Stimulated activated CD8-positive, alpha-beta memory T cell treated with anti-CD3 and anti-CD28 coated beads, Interleukin-2, amount 100 ng/mL, for 48 hours (primary cell): ENCODE measurements at regions not wholly inside any gene's neighbourhood (a gene's known extent, or its start where the extent isn't known, plus 50 kb on each side); places are given as distances from the start of the nearest gene placed in this dataset.

ENCODE experiments used
- DNase-seq, 2 donors: peaks; one replicate each; pipeline ENCODE4 v3.0.0-alpha.2; 2020; ENCODE audit warnings: low read depth in 2 of 2

DNA sequence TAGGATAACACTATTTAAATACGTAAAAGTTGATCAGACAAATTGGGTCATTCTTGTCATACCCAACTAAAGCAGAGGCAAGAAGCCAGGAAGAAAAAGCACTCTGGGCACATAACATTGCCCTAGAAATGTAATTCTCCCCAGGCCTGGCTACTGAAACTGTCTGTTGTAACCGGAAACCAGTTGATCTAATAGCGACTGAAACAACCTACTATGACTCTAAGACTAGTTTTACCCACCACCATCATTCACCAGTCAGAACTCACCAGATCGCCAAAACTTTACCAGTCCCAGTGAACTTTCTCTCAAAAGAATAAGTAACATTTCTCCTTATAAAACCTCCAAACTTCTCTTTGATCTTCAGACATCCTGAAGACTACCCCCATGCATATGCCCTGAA, 99.3 kb upstream of the WWC1 start:
- no peak for DNase-seq

DNA sequence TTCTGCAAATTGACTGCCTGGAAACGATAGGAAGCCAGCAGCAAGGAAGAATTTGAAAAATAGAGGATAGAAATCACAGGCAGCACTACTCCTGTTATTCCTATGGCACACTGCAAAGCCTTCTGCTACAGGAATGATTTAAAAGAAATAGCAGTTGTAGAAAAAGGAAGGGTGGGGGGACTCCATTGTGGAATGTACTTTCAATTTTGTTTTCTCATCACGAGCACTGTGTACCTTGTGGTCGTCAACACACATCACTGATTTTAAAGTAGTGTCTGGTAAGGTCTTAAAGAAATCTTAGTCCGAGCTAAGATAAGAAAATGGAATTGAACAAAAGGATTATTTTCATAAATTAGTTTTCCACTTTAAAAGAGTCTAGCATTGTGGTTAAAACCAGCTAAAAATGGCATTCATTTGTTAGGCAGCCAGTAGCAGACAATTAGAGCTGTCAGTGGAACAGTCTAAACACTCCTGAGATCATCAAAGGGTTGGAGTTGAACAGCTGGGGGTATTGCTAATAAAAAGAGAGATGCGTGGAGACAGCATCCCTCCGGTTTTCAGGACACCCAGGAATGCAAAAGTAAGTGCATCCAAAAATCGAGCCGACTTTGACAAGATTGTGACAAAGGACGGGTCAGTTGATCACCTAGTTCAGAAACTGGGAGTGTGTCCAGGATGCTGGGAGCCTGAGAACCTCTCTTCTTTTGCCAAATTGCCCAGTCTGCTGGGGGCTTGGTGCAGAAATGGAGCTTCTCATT, 97.8 kb upstream of the WWC1 start:
- no peak for DNase-seq

DNA sequence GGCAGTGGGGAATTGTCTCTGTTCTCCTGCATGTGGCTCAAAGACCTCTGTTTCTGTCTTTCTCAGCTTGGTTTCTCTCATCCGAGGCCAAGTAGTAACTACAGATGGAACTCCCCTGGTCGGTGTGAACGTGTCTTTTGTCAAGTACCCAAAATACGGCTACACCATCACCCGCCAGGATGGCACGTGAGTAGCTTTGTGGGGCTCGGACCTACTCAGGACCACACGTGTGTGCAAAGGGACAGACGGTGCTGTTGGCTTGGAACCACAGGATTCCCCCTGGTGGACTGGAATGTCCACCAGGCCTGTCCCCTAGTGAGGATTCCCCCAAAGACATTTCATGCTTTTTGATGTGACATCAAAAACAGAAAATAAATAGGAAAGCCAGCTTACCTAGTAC, 96.3 kb upstream of the WWC1 start:
- DNase-seq: no peak

DNA sequence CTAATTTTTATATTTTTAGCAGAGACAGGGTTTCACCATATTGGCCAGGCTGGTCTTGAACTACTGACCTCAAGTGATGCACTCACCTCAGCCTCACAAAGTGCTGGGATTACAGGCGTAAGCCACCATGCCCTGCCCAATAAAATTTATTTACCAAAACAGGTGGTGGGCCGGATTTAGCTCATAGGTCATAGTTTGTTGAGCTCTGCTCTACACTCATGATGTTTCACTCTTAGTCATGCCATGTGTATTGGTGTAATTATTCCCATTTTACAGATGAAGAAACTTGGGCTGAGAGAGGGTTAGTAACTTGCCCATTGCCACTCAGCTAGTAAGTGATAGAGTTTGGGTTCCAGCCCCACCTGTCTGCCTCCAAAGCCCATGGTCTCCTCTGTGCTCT, 93.1 kb upstream of the WWC1 start:
- DNase-seq: no peak

DNA sequence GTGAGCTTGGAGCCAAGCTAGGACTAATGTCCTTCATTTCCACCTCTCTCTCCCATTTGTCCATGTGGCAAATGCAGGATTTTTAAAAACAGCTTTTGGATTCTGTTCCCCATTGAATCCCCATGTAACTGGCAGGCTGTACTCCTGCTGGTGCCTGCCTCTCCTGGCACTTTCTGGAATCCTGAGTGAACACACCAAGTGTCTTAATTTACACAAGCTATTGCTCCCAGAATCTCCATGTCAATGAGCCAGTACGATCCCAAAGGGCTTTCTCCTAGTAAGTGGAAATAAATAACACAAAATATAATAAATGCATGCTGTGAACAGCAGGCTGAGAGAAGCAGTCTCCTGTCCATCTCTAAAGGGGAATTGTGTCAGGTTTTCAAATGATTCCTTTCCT, 88.4 kb upstream of the WWC1 start:
- DNase-seq: no peak

DNA sequence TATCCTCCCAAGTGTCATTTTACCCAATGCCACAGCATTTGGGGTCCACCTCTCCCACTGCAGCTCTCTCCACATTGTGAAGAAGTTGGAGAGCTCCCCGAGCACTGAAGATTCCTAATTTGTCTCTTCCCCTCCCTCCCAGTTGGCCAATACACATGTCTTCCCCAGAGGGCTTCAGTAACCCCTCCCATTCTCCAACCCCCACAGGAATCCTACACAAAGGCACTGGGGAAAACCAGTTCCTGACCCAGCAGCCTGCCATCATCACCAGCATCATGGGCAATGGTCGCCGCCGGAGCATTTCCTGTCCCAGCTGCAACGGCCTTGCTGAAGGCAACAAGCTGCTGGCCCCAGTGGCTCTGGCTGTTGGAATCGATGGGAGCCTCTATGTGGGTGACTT, 87.3 kb upstream of the WWC1 start:
- DNase-seq: no peak

DNA sequence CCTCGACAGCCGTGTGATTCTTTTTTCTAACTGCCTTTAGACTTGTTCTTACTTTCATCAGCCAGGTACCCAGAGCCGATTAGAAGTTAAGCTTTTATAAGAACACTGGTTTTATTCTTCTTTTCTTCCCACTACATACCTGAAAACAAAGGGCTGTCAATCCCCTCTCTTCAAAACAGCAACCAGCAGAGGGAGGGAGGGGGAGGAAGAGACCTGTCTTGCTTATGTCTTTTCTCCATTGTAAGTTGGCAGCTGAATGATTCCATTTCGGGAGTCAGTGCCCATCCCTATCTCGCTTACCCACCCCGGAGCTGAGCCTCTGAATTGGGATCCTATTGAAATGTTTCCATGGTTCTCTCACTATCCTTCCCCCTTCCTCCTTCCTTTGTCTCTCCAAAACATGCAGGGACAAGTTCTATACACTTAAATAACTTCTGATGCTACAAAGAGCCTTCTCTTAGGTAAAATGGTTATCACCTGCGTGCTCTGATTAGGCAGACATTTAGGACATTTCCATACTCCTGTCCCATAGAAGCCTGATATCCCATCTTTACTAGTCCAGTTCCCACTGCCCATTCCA, 83.9 kb upstream of the WWC1 start:
- no peak for DNase-seq

DNA sequence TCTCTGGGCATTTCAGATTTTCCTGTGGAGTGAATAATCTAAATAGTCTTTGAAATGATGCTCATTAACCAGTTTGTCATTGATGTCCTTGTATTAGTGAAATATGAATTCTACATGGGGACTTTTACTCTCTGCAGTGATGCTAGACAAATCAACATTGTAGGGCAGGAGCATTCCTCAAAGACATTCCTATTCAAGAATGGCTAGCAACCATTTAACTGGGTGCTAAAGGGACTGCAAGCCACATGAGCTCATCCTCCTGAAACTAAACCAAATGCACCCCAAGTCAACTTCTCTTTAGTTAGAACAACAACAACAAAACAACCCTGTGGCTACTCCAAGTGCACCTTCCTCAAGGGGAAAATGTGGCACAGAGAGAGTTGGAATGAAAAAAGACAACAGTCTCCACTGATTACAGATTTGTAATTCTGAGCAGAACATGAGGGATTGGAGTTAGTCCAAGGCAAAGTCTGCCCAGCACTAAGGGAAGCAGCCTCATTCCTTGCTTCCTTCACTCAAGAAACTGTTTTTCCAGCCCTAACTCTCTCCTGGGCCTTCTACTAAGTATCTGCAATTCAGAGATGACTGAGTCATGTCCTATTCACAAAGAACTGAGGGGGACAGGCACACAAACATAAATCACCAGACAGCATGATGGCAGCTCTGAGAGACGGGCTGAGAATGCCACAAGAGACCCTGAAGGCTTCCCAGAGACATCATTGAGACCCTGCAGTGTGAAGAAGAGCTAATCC, 82.0 kb upstream of the WWC1 start:
- no peak for DNase-seq

DNA sequence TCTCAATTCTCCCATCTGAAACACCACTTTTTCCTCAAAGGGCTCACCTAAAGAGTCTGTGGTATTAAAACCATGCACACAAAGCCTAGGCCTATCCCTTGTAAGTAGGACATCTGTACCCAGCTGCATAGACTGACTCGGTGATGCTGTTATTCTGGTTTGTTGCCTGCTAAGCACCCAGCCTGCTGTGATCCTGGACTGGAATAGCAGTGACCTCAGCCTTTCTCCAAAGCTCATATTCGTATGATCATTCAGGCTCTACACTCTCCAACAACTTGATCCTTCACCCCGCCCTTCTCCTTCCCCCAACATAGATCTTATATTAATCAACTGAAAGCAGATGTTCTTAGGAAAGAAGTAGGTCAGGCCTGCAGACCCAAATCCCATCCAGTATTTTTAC, 81.4 kb upstream of the WWC1 start:
- DNase-seq: no peak

DNA sequence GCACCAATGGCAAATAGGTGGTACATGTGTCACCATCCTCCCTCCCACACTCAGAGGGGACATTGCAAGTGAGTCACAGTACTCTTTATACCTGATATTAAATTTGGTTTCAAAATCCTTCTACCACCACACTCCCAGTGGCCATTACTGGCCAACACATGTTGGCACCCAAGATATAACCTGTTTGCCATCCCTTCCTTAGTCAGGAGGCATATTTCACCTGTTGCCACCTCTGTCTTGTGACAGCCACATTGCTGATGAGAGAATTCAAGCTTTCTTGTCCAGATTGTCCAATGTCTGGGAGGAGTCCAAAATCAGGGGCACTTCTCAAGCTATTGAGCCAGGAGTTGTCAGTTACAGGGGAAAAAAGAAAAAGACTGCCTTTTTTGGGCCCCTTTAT, 80.2 kb upstream of the WWC1 start:
- no peak for DNase-seq

DNA sequence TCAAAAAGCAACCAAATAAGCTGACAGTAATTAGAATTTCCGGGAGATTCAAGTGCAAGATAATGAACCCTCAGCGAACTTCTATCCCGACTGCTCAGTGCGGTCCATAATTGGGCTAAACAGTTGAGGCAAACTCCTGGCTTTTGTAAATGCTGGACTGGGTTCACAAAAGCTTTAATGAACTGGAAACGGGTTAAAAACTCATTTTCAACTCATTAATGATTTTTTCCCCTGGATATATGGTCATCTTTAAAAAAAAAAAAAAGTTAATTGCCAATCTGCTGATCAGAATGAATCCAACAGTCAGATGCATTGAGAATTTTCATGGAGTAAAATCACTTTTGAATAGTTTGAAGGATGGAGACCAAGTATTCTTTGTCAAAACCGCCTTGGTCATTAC, 79.5 kb upstream of the WWC1 start:
- DNase-seq: no peak

DNA sequence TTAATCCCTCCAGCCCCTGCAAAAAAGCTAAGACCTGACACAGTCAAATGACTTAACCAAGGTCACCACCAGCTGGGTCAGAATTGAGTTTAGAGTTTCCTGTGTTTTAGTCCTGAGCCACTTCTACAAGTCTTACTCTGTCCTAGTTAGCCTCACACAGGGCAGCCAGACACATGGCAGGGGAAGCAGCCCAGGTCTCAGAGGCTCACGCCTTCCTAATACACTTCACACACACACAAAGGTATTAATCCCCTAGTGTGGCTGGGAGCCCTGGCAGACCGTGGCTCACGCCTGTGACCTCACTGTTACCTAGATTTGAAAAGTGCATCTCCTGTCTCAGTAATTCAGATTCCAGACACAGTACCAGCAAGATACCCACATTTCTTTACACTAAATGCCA, 77.4 kb upstream of the WWC1 start:
- DNase-seq: no peak

DNA sequence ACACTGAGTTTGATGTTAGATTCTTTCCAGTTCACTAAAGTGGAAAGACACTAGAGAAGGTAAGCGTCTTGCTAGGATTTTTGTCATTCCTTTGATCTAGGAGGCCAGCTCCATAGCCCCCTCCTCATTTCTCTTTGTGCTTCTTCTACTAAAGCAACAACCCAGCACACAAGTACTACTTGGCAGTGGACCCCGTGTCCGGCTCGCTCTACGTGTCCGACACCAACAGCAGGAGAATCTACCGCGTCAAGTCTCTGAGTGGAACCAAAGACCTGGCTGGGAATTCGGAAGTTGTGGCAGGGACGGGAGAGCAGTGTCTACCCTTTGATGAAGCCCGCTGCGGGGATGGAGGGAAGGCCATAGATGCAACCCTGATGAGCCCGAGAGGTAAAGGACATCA, 76.6 kb upstream of the WWC1 start:
- no peak for DNase-seq

DNA sequence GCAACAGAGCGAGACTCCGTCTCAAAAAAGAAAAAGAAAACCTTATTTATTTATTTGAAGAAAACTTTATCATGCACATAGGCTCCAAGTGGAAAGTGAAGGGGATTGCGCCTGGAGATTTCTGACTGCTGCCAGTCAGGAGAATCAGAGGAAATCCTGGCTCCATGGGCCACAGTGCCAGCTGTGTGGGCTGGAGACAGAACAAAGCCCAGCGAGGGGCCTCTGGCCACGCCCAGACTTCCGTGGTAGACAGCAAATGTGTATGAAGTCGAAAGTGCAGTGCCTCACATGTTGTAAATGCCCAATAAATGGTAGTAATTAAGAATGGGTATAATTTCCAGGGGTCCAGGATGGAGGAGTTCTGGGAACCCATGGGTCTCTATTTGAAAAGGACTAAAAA, 75.8 kb upstream of the WWC1 start:
- no peak for DNase-seq

DNA sequence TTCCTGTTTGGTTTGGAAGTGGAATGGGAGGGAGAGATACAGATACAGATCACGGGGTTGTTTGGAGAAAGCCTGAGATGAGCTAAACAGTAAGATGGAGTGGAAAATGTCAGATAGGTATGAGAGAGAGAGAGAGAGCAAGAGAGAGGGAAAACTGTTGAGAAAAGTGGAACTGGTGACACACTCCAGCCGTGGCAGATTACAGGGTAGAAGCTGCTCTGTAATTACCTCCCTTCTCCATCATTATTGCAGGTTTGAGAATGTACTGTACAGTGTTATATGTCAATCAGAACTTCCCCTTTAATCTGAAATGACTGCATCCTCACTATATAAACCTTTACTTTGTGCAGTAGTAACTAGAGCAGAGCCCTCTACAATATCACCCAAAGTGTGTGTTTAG, 74.5 kb upstream of the WWC1 start:
- DNase-seq: no peak

DNA sequence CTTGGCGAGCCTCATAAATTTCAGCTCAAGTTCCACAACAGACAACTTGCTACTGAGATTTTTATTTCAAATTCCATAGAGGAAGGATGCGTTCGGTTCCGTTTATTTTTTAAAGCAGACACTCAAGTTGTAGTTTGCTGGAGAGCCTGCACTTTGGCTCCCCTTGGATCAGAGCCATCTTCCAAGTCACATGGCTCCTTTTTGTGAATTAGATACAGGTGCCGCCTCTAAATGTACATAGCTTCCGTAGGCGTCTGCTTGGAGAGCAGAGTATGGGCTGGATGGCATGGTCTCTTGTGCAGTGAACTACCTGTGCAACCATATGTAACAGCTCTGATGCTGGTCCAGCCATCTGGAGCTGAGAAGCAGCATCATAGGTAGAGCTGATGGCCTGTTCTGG, 73.9 kb upstream of the WWC1 start:
- DNase-seq: no peak

DNA sequence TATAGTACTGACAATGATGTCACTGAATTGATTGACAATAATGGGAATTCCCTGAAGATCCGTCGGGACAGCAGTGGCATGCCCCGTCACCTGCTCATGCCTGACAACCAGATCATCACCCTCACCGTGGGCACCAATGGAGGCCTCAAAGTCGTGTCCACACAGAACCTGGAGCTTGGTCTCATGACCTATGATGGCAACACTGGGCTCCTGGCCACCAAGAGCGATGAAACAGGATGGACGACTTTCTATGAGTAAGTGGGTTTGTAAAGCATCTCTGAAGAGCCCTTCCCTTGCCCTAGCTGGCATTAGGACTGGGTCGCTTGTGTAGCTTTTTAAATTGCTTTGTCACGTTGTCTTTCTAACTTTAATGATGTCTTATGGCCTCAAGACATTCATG, 72.7 kb upstream of the WWC1 start:
- DNase-seq: no peak

DNA sequence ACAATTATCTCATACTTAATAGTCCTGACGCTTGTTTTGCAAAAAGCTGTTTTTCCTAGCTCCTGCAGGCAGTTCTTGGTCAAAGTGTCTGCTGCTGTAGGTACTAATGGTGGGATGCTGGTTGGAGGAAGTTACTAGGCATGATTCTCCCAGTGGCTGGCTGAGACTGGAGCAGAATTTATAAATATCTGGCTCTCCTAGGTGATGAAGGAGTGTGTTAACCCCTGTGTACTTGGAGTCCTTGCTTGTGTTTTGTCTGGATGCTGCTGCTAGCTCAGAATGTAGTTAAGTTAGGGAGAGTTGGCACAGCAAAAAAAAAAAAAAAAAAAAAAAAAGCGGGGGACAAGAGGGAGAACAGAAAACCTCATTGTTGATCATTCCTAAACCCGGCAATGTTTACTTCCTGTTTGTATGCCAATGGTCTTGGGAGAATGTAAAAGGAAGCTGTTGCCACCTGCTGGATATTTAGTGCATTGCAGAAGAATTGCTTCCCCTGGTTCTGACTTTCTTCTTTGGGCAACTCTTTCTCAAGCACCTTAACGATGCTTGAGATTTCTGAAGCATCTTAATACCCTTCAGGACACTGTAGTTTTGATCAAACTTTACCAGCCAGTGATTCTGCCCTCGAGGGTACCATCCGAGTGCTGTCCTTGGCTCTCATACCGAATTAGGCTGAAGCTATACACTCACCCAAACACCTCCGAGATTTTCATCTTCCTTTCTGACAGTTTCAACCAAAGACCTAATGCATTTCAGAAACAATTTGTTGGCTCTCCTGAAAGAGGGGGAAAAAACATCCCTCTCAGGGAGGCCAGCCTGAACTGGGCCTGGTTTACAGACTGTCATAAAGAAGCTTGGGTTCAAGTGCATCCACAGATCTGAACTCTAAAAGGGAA, 71.7 kb upstream of the WWC1 start:
- no peak for DNase-seq

DNA sequence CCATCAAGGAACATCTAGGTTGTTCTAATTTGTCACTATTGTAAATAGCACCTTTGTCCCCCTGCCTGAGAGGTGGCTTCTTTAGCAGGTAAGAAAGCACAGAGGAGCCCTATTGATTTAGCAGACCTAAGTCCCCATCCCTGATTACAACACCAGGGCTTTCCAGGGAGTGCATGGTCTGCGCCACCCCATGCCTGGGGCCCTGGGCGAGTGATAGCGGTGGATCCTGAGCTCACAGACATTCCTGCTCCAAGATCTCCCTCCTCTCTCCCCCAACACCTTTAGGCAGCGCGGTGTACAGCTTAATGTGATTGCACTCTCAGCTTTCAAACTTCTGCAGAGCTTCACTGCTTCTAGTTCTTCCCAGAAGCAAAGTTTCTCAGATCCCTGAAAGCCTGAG, 67.4 kb upstream of the WWC1 start:
- no peak for DNase-seq

DNA sequence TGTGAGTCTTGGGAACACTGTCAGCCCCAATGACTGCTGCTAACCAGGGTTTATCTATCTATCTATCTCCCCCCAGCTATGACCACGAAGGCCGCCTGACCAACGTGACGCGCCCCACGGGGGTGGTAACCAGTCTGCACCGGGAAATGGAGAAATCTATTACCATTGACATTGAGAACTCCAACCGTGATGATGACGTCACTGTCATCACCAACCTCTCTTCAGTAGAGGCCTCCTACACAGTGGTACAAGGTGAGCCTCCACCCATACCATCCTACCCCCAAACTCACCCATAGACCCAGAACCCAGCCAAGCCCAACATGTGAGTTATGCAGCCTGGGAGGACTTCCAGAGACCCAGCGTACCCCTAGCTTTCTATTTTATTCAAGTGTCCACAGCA, 65.4 kb upstream of the WWC1 start:
- DNase-seq: no peak

DNA sequence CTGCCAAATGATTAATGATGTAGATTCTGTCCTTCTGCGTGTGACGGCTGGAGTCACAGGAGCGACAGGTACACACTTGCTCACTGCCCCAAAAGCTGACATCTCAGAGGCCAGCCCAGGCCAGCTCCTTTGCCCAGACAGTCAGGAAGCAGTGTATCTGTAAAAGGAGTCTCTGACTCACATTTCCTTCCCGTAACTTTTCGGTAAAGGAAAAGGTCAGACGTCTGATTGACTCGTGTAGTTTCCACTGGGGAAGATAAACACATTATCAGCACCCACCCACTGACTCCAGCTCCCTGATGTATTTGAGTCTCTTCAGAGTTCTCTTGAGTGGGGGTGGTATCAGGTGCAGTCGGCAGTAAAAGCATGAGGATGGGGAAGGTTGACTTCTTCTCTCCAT, 64.4 kb upstream of the WWC1 start:
- DNase-seq: no peak

DNA sequence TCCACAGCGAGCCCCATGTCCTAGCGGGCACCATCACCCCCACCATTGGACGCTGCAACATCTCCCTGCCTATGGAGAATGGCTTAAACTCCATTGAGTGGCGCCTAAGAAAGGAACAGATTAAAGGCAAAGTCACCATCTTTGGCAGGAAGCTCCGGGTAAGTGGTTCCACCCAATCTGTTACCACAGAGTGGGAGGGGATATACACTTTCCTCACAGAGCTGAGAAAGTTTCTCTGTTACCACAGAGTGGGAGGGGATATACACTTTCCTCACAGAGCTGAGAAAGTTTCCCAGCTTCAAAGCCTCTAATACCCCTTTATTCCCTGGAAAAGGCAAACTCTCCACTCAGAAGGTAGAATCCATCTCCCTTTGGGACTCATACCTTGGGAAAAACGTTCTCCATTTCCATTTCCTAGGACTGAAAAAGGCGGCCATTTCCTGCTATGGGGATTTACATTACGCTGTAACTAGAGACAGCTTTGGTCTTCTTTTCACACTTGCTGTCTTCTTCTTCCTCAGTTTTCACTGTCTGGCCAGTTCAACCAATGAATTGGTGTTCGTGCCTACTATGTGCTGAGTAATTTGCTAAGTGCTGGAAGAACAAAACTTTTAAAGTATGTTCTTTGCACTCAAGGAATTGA, 63.4 kb upstream of the WWC1 start:
- DNase-seq: no peak
